ENCODE measurements at regions not wholly inside any gene's neighbourhood (a gene's known extent, or its start where the extent isn't known, plus 50 kb on each side); places are given as distances from the start of the nearest gene placed in this dataset.

- DNase-seq (ENCODE audit: low read depth) = no peak
- no peak overlapping the region for H3K4me3 ChIP-seq (ENCODE audit: low read depth, low read length)
- no peak for TF ChIP-seq CTCF (IDR thresholded peaks at IDR 0.05; ENCODE audit: insufficient read depth, low read length)
These were observed 211.4 kb downstream of the HERPUD2 start for GRCh38 chr7:35483568-35483967.

GRCh38 chr7:35482231-35482630, 212.7 kb downstream of the HERPUD2 start:
- TF ChIP-seq CTCF (IDR thresholded peaks at IDR 0.05; ENCODE audit: insufficient read depth, low read length) = no peak
- no peak for DNase-seq (ENCODE audit: low read depth)

GRCh38 chr7:35480806-35481205, 214.1 kb downstream of the HERPUD2 start:
- DNase-seq (ENCODE audit: low read depth) = no peak
- TF ChIP-seq CTCF (IDR thresholded peaks at IDR 0.05; ENCODE audit: insufficient read depth, low read length) = no peak
- no peak overlapping the region for H3K4me3 ChIP-seq (ENCODE audit: low read depth, low read length)

More at GRCh38 chr7:35482231-35482630, 212.7 kb downstream of the HERPUD2 start:
- H3K4me3 ChIP-seq (ENCODE audit: low read depth, low read length) = no peak overlapping the region

GRCh38 chr7:35477609-35478008, 217.3 kb downstream of the HERPUD2 start:
- no peak for DNase-seq (ENCODE audit: low read depth)
- H3K4me3 ChIP-seq (ENCODE audit: low read depth, low read length) = no peak overlapping the region
- TF ChIP-seq CTCF (IDR thresholded peaks at IDR 0.05; ENCODE audit: insufficient read depth, low read length) = no peak

GRCh38 chr7:35474100-35474499, 220.2 kb upstream of the TBX20 start:
- no peak for TF ChIP-seq CTCF (IDR thresholded peaks at IDR 0.05; ENCODE audit: insufficient read depth, low read length)
- DNase-seq (ENCODE audit: low read depth) = no peak
- H3K4me3 ChIP-seq (ENCODE audit: low read depth, low read length) = no peak overlapping the region

GRCh38 chr7:35468606-35469005, 214.7 kb upstream of the TBX20 start:
- H3K4me3 ChIP-seq (ENCODE audit: low read depth, low read length) = no peak overlapping the region
- TF ChIP-seq CTCF (IDR thresholded peaks at IDR 0.05; ENCODE audit: insufficient read depth, low read length) = no peak
- no peak for DNase-seq (ENCODE audit: low read depth)

GRCh38 chr7:35467456-35467978, 213.6 kb upstream of the TBX20 start:
- no peak for TF ChIP-seq CTCF (IDR thresholded peaks at IDR 0.05; ENCODE audit: insufficient read depth, low read length)
- no peak overlapping the region for H3K4me3 ChIP-seq (ENCODE audit: low read depth, low read length)
- DNase-seq (ENCODE audit: low read depth) = no peak
